OCI-LY7 (cell line): ENCODE measurements at regions not wholly inside any gene's neighbourhood (a gene's known extent, or its start where the extent isn't known, plus 50 kb on each side); places are given as distances from the start of the nearest gene placed in this dataset.

Source experiments
- CTCF ChIP-seq: fragments of 200-600 bp; sonication (generic); conservative IDR thresholded peaks from 2 replicates; pipeline ENCODE4 v1.5.1; 2014; ENCODE audit warnings: mild to moderate bottlenecking, antibody characterized with exemption, low read length, moderate library complexity, mixed read lengths
- EZH2phosphoT487 ChIP-seq: fragments of 200-600 bp; sonication (generic); IDR thresholded peaks from 2 replicates; pipeline ENCODE4 v1.6.1; 2018; ENCODE audit warnings: low read depth, borderline replicate concordance, mild to moderate bottlenecking, mixed run types, antibody characterized with exemption, low read length, moderate library complexity, mixed read lengths

GRCh38 chr12:123073962-123074801, 76.7 kb downstream of the PITPNM2 start:
- TF ChIP-seq CTCF (no peak), EZH2phosphoT487 (no peak)
